ENCODE measurements at regions not wholly inside any gene's neighbourhood (a gene's known extent, or its start where the extent isn't known, plus 50 kb on each side); places are given as distances from the start of the nearest gene placed in this dataset.

- no peak for DNase-seq (ENCODE audit: low read depth in 3 of 3, low spot score in 2 of 3)
Measured at GRCh38 chr12:124726596-124727263, 136.9 kb downstream of the SCARB1 start.

DNA sequence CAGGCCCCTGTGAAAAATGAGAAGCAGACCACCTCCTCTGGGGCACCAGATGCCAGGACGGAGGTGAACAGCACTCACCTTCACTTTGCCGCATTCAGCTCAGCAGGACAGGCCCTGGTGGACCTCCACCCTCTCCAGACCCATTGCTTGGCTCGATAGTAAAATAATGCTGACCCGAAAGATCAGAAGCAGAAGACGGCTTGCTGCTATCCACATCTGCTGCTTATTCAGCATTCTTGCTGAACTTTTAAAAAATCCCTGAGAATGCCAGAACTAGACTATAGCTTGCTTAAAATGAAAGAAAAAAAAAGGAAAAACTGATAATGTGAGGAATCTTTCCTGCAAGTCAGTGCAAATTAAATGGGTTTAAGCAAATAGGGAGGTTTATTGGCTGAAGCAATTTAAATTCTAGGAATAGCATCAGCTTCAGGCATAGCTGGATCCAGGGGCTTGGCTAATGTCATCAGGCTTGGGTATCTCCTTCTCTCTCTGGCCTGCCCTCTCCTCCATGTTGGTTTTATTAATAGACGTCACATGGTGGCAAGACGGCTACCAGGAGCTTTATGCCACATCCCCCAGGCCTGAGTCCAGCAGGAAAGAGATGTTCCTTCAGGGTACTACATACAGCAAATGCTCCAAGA is 137.9 kb downstream of the SCARB1 start:
- no peak for DNase-seq (ENCODE audit: low read depth in 3 of 3, low spot score in 2 of 3)

GRCh38 chr12:124725099-124725498 is 138.6 kb downstream of the SCARB1 start:
- no peak for DNase-seq (ENCODE audit: low read depth in 3 of 3, low spot score in 2 of 3)

DNA sequence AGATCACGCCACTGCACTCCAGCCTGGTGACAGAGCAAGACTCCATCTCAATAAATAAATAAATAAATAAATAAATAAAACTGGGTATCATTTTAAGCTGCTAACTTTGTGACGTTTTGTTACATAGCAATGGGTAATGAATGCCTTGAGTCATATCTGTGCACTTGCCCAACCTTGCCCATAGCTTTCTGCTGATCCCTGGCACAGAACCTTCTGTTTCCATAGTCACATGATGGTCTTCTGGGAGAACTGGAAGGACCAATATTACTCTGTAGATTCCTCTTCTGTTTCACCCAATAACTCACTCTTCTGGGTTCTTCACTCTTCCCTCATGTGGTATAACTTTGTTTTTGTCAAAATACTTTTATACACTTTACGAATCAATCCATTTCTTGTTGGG is 140.8 kb downstream of the SCARB1 start:
- DNase-seq (ENCODE audit: low read depth in 3 of 3, low spot score in 2 of 3), result no peak

DNA sequence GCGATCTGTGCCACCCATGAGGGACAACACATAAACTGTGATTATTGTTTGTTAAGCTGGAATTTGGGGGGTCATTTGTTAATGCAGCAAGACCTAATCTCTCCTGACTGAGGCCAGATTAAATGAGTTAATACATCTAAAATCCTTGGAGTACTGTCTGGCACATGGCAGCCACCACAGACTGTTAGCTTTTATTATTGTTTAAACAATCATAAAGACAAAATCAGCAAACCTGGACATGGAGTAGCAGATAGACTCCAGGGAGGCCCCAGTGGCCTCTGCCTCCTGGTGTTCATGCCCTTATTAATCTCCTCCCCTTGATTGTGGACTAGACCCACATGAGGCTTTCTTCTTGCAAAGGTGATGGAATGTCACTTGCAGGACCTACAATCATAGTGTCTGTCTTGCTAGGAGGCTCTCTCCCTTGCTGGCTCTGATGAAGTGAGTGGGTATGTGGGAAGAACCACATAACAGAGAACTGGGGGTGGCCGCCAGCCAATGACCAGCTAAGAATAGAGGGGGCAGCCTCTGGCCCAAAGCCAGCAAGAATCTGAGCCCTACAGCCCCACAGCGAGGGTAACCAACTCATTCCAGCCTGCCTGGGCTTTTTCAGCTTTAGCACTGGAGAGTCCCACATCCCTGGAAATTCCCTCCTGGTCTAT is 142.0 kb downstream of the SCARB1 start:
- no peak for DNase-seq (ENCODE audit: low read depth in 3 of 3, low spot score in 2 of 3)

DNA sequence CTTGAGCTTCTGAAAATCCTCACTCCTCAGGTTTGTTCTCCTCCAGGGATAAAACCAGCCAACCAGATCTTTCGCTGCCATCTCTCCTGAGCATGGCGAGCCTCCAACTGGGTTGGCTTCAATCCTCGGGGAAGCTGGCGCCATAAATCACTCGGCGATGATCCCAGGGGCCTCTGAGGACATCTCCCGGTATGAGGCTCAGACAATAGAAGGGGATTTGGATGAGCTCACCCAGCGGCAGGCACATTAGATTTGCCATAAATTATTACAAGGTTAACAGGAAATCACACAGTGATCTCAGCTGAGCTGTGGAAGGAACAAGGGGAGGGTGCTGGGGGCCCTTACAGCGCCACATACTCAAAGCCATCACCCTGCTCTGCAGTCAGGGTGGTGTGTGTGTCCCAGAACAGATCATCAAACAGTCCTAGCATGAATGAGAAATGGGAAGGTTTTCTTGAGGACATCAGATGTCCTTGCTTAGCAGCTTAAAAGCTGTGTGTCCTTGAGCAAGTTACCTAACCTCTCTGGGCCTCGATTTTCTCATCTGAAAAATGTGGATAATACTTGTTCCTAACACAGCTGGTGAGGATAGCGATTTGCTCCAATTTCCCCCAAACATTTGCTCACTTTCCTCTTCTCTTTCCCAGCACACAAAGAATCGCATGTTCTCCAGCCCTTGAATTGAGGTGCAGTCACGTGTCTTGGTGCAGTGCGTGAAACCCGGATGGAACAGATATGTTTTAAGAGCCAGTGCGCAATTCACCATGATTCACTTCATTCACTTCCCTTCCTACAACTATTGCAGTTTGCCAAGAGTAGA is 142.8 kb downstream of the SCARB1 start:
- peak in 1 of 3 donors; percentile 68 for DNase-seq (ENCODE audit: low read depth in 3 of 3, low spot score in 2 of 3)

GRCh38 chr12:124720004-124720680 is 143.5 kb downstream of the SCARB1 start:
- no peak for DNase-seq (ENCODE audit: low read depth in 3 of 3, low spot score in 2 of 3)

GRCh38 chr12:124719231-124719630 is 144.4 kb downstream of the SCARB1 start:
- no peak for DNase-seq (ENCODE audit: low read depth in 3 of 3, low spot score in 2 of 3)

DNA sequence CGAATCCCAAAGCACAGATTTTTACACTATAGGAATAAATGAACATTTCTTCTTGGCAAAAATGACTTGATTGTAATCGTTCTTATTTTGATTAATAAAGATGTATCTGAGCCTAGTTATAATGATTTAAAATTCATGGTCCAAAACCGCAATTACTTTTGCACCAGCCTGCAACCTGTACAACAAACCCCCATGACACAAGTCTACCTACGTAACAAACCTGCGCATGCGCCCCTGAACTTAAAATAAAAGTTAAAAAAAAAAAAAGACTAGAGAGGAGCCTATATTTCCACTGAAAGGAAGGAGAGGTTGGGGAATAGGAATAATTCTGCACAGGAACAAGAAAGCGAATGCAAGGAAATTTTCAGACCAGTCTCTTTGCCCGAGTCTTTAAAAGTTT is 145.2 kb downstream of the SCARB1 start:
- no peak for DNase-seq (ENCODE audit: low read depth in 3 of 3, low spot score in 2 of 3)

DNA sequence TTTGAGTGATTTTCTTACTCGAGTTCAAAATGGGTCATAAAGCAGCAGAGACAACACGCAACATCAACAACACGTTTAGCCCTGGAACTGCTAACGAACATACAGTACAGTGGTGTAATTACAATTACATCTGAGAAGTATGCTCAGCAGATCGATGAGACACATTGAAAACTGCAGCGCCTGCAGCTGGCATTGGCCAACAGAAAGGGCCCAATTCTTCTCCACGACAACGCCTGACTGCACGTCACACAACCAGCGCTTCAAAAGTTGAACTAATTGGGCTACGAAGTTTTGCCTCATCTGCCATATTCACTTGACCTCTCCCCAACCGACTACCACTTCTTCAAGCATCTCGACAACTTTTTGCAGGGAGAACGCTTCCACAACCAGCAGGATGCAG is 145.6 kb downstream of the SCARB1 start:
- DNase-seq (ENCODE audit: low read depth in 3 of 3, low spot score in 2 of 3), result no peak

DNA sequence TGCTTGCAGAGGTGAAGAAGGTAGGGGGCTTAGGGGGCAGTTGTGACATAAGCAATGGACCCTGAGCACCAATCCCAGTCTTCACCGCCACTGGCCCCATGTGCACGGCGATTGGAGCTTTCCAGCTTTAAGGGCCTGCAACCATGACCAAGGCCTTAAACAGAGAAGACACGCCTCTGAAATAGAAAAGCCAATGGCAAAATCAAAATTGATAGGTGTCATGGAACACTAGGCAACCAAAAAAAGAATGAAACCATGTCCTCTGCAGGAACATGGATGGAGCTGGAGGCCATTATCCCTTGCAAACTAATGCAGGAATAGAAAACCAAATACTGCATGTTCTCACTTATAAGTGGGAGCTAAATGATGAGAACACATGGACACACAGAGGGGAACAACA is 146.3 kb downstream of the SCARB1 start:
- DNase-seq (ENCODE audit: low read depth in 3 of 3, low spot score in 2 of 3), result no peak

GRCh38 chr12:124716208-124717130 is 147.2 kb downstream of the SCARB1 start:
- no peak for DNase-seq (ENCODE audit: low read depth in 3 of 3, low spot score in 2 of 3)

GRCh38 chr12:124715121-124715990 is 147.9 kb upstream of the NCOR2 start:
- DNase-seq (ENCODE audit: low read depth in 3 of 3, low spot score in 2 of 3), result no peak

GRCh38 chr12:124713436-124714082 is 146.1 kb upstream of the NCOR2 start:
- DNase-seq (ENCODE audit: low read depth in 3 of 3, low spot score in 2 of 3), result no peak

DNA sequence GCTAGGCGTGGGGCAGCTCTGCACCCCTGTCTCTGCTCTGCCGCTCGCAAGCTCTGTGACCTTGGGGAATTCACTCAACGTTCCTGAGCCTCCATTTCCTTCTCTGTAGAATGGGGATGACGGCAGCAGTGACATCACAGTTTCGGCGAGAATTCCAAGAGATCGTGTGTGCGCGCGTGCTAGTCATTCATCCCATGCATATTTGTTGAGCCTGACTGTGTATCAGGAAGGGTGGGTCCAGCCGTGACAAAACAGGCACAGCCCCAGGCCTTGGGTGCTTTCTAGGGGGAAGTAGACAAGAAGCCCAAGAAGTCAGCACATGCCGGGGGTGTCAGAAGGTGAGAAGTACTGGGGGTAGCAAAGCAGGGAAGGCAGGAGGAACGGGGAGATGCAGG is 145.6 kb upstream of the NCOR2 start:
- no peak for DNase-seq (ENCODE audit: low read depth in 3 of 3, low spot score in 2 of 3)

DNA sequence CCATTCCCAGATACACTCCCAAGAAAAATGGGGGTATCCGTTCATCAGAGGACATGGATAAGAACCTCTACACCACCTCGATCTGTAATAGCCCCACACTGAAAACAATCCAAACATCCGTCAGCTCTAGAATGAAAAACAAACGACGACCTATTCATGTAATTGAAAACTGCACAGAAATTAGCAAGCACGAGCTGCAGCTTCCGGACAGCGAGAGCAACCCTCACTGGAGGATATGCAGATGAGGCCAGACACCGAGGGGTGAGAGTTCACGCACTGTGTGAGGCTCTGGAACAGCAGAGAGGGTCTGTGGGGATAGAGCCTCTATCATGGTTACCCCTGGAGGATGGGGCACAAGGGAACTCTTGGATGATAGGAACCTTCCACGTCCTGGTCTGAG is 143.9 kb upstream of the NCOR2 start:
- DNase-seq (ENCODE audit: low read depth in 3 of 3, low spot score in 2 of 3), result no peak

DNA sequence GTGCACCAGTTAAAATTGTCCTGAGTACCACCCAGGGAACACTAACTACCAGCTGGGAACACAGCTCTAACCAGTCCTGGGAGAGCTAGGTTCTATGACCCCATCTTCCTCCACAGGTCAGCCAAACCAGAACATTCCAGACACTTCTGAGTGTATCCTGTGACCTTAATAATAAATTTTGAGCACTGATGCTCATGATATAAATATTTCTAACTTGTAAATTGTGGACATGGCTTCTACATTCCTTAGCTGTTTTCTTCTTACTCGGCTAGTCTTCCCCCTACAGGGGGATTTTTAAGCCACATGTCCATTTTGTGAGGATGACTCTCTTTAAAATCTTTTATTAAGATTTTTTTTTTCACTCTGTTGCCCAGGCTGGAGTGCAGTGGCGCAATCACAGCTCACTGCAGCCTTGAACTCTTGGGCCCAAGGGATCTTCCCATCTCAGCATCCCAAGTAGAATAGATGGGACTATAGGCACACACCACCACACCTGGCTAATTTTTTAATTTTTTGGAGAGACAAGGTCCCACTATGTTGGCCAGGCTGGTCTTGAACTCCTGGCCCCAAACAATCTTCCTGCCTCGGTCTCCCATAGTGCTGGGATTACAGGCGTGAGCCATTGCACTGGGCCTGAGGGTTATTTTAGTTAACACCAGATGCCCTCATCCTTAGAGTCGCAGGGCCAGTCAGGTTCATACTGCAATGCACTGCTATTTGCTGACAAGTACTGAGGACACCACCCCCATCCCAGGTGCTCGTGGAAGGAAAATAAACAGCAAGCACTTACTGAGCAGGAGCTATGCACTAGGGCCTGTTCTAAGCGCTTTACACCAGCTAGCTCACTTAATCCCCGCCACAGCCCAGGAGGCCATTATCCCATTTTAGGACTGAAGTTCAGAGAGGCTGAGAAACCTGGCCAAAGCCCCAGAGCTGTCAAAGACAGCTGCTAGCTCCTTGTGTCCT is 142.6 kb upstream of the NCOR2 start:
- no peak for DNase-seq (ENCODE audit: low read depth in 3 of 3, low spot score in 2 of 3)

Measured in right renal cortex interstitium (tissue), 3 donors.